T-helper 1 cell treated with Interleukin-12 subunit alpha and Interleukin-12 subunit beta and Interleukin-4 antibody, amounts not matched to agents 30 ng/mL and 1 ng/mL, for 36 hours (primary cell): ENCODE measurements at regions not wholly inside any gene's neighbourhood (a gene's known extent, or its start where the extent isn't known, plus 50 kb on each side); places are given as distances from the start of the nearest gene placed in this dataset.
"Not testable (repeated sequence)": the region's sequence is repeated elsewhere in the genome, so short reads cannot be mapped to it uniquely, and the experiment has no call there.

Experiments used
- intact Hi-C: fragments of 100-400 bp; cut with micrococcal nuclease; formaldehyde crosslinking; loops from one replicate; pipeline ENCODE4 v1.15.1; 2024

- intact Hi-C loops, result no loop called here
Observed at GRCh38 chr11:86861810-86862209, 61.5 kb downstream of the PRSS23 start.

- intact Hi-C loops, result no loop called here
Observed at GRCh38 chr11:86863476-86863875, 63.1 kb downstream of the PRSS23 start.

- intact Hi-C loops, result no loop called here
Observed at GRCh38 chr11:86865436-86865835, 65.1 kb downstream of the PRSS23 start.

- intact Hi-C loops, result no loop called here
Observed at GRCh38 chr11:86869531-86869930, 69.2 kb downstream of the PRSS23 start.

GRCh38 chr11:86869966-86870570, 69.7 kb downstream of the PRSS23 start:
- intact Hi-C loops, result loop anchor here (1.0 kb wide), 4 partner anchors 49 to 551 kb away; no protein-coding TSS in a partner anchor

GRCh38 chr11:86873573-86874083, 73.3 kb downstream of the PRSS23 start:
- intact Hi-C loops, result no loop called here

GRCh38 chr11:86874304-86875056, 74.1 kb downstream of the PRSS23 start:
- intact Hi-C loops, result no loop called here

GRCh38 chr11:86876716-86877234, 76.4 kb downstream of the PRSS23 start:
- intact Hi-C loops, result no loop called here

- intact Hi-C loops, result no loop called here
Observed at GRCh38 chr11:86877503-86877902, 77.2 kb downstream of the PRSS23 start.

- intact Hi-C loops, result not testable (repeated sequence)
Observed at GRCh38 chr11:86879241-86879640, 76.0 kb downstream of the FZD4 start.

- intact Hi-C loops, result no loop called here
Observed at GRCh38 chr11:86885311-86885710, 69.9 kb downstream of the FZD4 start.

GRCh38 chr11:86888164-86889000, 66.8 kb downstream of the FZD4 start:
- intact Hi-C loops, result no loop called here

- intact Hi-C loops, result no loop called here
Observed at GRCh38 chr11:86889001-86889341, 66.2 kb downstream of the FZD4 start.

GRCh38 chr11:86891036-86891435, 64.2 kb downstream of the FZD4 start:
- intact Hi-C loops, result no loop called here

- intact Hi-C loops, result no loop called here
Observed at GRCh38 chr11:86893235-86893634, 62.0 kb downstream of the FZD4 start.
